Thyroid gland (tissue), 4 donors: ENCODE measurements at regions not wholly inside any gene's neighbourhood (a gene's known extent, or its start where the extent isn't known, plus 50 kb on each side); places are given as distances from the start of the nearest gene placed in this dataset.

Source experiments
- POLR2A ChIP-seq, 2 donors: fragments of 450-650 bp; IDR thresholded peaks; one replicate each; pipeline ENCODE4 v1.6.1; 2017; ENCODE audit warnings: antibody characterized with exemption in 2 of 2, mild to moderate bottlenecking in 2 of 2, moderate library complexity in 1 of 2
- TF ChIP-seq, protein P1 (sequence below), 6 experiments: fragments of 200-600 bp in 3 of 6; fragments of 450-650 bp in 3 of 6; sonication (generic) in 3 of 6; IDR thresholded peaks; one replicate each; pipeline ENCODE4 v1.5.1; 2016 to 2019; ENCODE audit warnings: antibody characterized with exemption in 6 of 6, mild to moderate bottlenecking in 2 of 6, inconsistent platforms in 1 of 6, moderate library complexity in 1 of 6

GRCh38 chr5:113749334-113749733, 235.8 kb downstream of the YTHDC2 start:
- TF ChIP-seq, protein P1, sequence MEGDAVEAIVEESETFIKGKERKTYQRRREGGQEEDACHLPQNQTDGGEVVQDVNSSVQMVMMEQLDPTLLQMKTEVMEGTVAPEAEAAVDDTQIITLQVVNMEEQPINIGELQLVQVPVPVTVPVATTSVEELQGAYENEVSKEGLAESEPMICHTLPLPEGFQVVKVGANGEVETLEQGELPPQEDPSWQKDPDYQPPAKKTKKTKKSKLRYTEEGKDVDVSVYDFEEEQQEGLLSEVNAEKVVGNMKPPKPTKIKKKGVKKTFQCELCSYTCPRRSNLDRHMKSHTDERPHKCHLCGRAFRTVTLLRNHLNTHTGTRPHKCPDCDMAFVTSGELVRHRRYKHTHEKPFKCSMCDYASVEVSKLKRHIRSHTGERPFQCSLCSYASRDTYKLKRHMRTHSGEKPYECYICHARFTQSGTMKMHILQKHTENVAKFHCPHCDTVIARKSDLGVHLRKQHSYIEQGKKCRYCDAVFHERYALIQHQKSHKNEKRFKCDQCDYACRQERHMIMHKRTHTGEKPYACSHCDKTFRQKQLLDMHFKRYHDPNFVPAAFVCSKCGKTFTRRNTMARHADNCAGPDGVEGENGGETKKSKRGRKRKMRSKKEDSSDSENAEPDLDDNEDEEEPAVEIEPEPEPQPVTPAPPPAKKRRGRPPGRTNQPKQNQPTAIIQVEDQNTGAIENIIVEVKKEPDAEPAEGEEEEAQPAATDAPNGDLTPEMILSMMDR (IDR thresholded peaks at IDR 0.05): no peak
- TF ChIP-seq POLR2A (IDR thresholded peaks at IDR 0.05): no peak
